Activated T-helper 9 cell treated with anti-CD3 and anti-CD28 coated beads, Interleukin-2, amount 50 U/mL, for 16 hours (primary cell): ENCODE measurements at regions not wholly inside any gene's neighbourhood (a gene's known extent, or its start where the extent isn't known, plus 50 kb on each side); places are given as distances from the start of the nearest gene placed in this dataset.

Experiments
- DNase-seq: peaks from one replicate; pipeline ENCODE4 v3.0.0-alpha.2; 2020; ENCODE audit warnings: low read depth

- DNase-seq, result no peak
Observed at GRCh38 chr10:75347186-75347585, 54.4 kb downstream of the ZNF503 start.

GRCh38 chr10:75345738-75346137 lies 55.8 kb downstream of the ZNF503 start:
- no peak for DNase-seq

- no peak for DNase-seq
Observed at GRCh38 chr10:75344170-75344569, 57.4 kb downstream of the ZNF503 start.

GRCh38 chr10:75342397-75342796 lies 59.2 kb downstream of the ZNF503 start:
- no peak for DNase-seq

GRCh38 chr10:75335983-75336382 lies 65.6 kb downstream of the ZNF503 start:
- DNase-seq, result no peak

- no peak for DNase-seq
Observed at GRCh38 chr10:75335191-75335590, 66.4 kb downstream of the ZNF503 start.

- DNase-seq, result no peak
Observed at GRCh38 chr10:75334720-75335119, 66.8 kb downstream of the ZNF503 start.

- DNase-seq, result no peak
Observed at GRCh38 chr10:75332081-75332480, 69.5 kb downstream of the ZNF503 start.

- no peak for DNase-seq
Observed at GRCh38 chr10:75331081-75331480, 70.5 kb downstream of the ZNF503 start.

GRCh38 chr10:75329190-75329745 lies 72.3 kb downstream of the ZNF503 start:
- no peak for DNase-seq

GRCh38 chr10:75326306-75326705 lies 75.3 kb downstream of the ZNF503 start:
- DNase-seq, result no peak

GRCh38 chr10:75319274-75319673 lies 82.3 kb downstream of the ZNF503 start:
- no peak for DNase-seq

- DNase-seq, result no peak
Observed at GRCh38 chr10:75314570-75314969, 78.8 kb upstream of the COMTD1 start.

GRCh38 chr10:75312440-75312839 lies 76.7 kb upstream of the COMTD1 start:
- DNase-seq, result no peak

GRCh38 chr10:75305675-75306074 lies 69.9 kb upstream of the COMTD1 start:
- DNase-seq, result no peak

- no peak for DNase-seq
Observed at GRCh38 chr10:75304741-75305390, 69.1 kb upstream of the COMTD1 start.

- no peak for DNase-seq
Observed at GRCh38 chr10:75304313-75304712, 68.6 kb upstream of the COMTD1 start.

- DNase-seq, result no peak
Observed at GRCh38 chr10:75303045-75303777, 67.5 kb upstream of the COMTD1 start.

- no peak for DNase-seq
Observed at GRCh38 chr10:75302029-75302428, 66.3 kb upstream of the COMTD1 start.

- DNase-seq, result no peak
Observed at GRCh38 chr10:75297021-75297599, 61.4 kb upstream of the COMTD1 start.

GRCh38 chr10:75295868-75296441 lies 60.2 kb upstream of the COMTD1 start:
- DNase-seq, result no peak

- peak; percentile 46 for DNase-seq
Observed at GRCh38 chr10:75294866-75295701, 59.3 kb upstream of the COMTD1 start.
